IMR-90 (cell line): ENCODE measurements at regions not wholly inside any gene's neighbourhood (a gene's known extent, or its start where the extent isn't known, plus 50 kb on each side); places are given as distances from the start of the nearest gene placed in this dataset.

Source experiments
- ATAC-seq: fragments of 200-7000 bp; cut with Tn5 transposase; 2 replicates; pipeline ENCODE4 v1.9.1; 2020; ENCODE audit warnings: low read depth, mild to moderate bottlenecking, moderate library complexity
- BruUV-seq: library from RNA; stranded (reverse); fragments of 400-500 nt; replicated peaks from 2 replicates; lab custom pipeline; 2021; lab: Mats Ljungman, UMichigan
- CTCF ChIA-PET: fragments of 300-600 bp; formaldehyde crosslinking; extraction: SDS; loops from one replicate; lab custom pipeline; 2021; ENCODE audit warnings: antibody characterized with exemption; lab: Yijun Ruan, JAX
- POLR2A ChIA-PET: fragments of 300-600 bp; sonication (Branson Sonifier 250); formaldehyde crosslinking; loops from one replicate; lab custom pipeline; 2022; ENCODE audit warnings: antibody characterized with exemption; ENCODE audit not compliant: unreplicated experiment; lab: Charles Lee
- DNase-seq: peaks from one replicate; pipeline ENCODE4 v3.0.0; 2013
- H2AFZ ChIP-seq: replicated peaks from 2 replicates; pipeline ENCODE3; 2013; ENCODE audit warnings: low read length, mild to moderate bottlenecking; ENCODE audit not compliant: poor library complexity
- H2AK5ac ChIP-seq: 2 replicates; pipeline ENCODE4 v1.6.1; 2013; ENCODE audit warnings: low read depth, low read length, inconsistent platforms
- H2AK9ac ChIP-seq: replicated peaks from 2 replicates; pipeline ENCODE3; 2013; ENCODE audit warnings: mild to moderate bottlenecking, low read depth, low read length, moderate library complexity; ENCODE audit not compliant: poor library complexity
- H2BK120ac ChIP-seq: 2 replicates; pipeline ENCODE4 v1.6.1; 2013; ENCODE audit warnings: low read depth, low read length, inconsistent platforms
- H2BK15ac ChIP-seq: 3 replicates; pipeline ENCODE4 v1.6.1; 2013; ENCODE audit warnings: low read depth, low read length, inconsistent platforms
- H2BK20ac ChIP-seq: 2 replicates; pipeline ENCODE4 v1.6.1; 2013; ENCODE audit warnings: low read depth, mild to moderate bottlenecking, inconsistent platforms, low read length, moderate library complexity
- H2BK5ac ChIP-seq: 2 replicates; pipeline ENCODE4 v1.6.1; 2013; ENCODE audit warnings: mild to moderate bottlenecking, low read depth, low read length, inconsistent platforms; ENCODE audit not compliant: poor library complexity, severe bottlenecking
- H3K14ac ChIP-seq: replicated peaks from 2 replicates; pipeline ENCODE4 v1.6.1; 2013; ENCODE audit warnings: low read depth, low read length, inconsistent platforms
- H3K18ac ChIP-seq: 2 replicates; pipeline ENCODE4 v1.6.1; 2013; ENCODE audit warnings: low read depth, low read length, control low read depth
- H3K23ac ChIP-seq: 2 replicates; pipeline ENCODE4 v1.6.1; 2013; ENCODE audit warnings: low read depth, low read length, inconsistent platforms
- H3K27ac ChIP-seq: 2 replicates; pipeline ENCODE4 v1.5.1; 2013; ENCODE audit warnings: mild to moderate bottlenecking, control low read depth, low read length; ENCODE audit not compliant: insufficient read depth
- H3K27me3 ChIP-seq: 2 replicates; pipeline ENCODE4 v1.6.1; 2013; ENCODE audit warnings: low read length; ENCODE audit not compliant: control insufficient read depth, insufficient read depth
- H3K36me3 ChIP-seq: 2 replicates; pipeline ENCODE4 v1.6.1; 2013; ENCODE audit warnings: low read length, mixed read lengths; ENCODE audit not compliant: control insufficient read depth, insufficient read depth
- H3K4ac ChIP-seq: 2 replicates; pipeline ENCODE4 v1.6.1; 2013; ENCODE audit warnings: low read depth, low read length, inconsistent platforms
- H3K4me1 ChIP-seq: 2 replicates; pipeline ENCODE4 v1.6.1; 2013; ENCODE audit warnings: low read length, mixed read lengths; ENCODE audit not compliant: control insufficient read depth, insufficient read depth
- H3K4me2 ChIP-seq: 2 replicates; pipeline ENCODE4 v1.6.1; 2013; ENCODE audit warnings: low read depth, mild to moderate bottlenecking, control low read depth, low read length, moderate library complexity
- H3K4me3 ChIP-seq: 2 replicates; pipeline ENCODE4 v1.5.1; 2013; ENCODE audit warnings: low read depth, mild to moderate bottlenecking, control low read depth, low read length, moderate library complexity; ENCODE audit not compliant: insufficient read depth
- H3K56ac ChIP-seq: 2 replicates; pipeline ENCODE4 v1.6.1; 2013; ENCODE audit warnings: low read length, inconsistent platforms; ENCODE audit not compliant: insufficient read depth; ENCODE audit errors: extremely low read depth
- H3K79me1 ChIP-seq, 2 experiments: 2 replicates each; pipeline ENCODE4 v1.6.1; 2013; ENCODE audit warnings: low read length in 2 of 2, inconsistent platforms in 1 of 2, low read depth in 1 of 2
- H3K9ac ChIP-seq: 2 replicates; pipeline ENCODE4 v1.6.1; 2013; ENCODE audit warnings: low read depth, low read length, control low read depth
- H3K9me1 ChIP-seq: 2 replicates; pipeline ENCODE4 v1.6.1; 2013; ENCODE audit warnings: low read length, inconsistent platforms; ENCODE audit not compliant: insufficient read depth
- H3K9me3 ChIP-seq: 2 replicates; pipeline ENCODE4 v1.6.1; 2013; ENCODE audit warnings: low read length; ENCODE audit not compliant: control insufficient read depth, insufficient read depth
- H4K20me1 ChIP-seq: 2 replicates; pipeline ENCODE4 v1.6.1; 2013; ENCODE audit warnings: low read length, inconsistent platforms; ENCODE audit not compliant: insufficient read depth
- H4K5ac ChIP-seq: 2 replicates; pipeline ENCODE4 v1.6.1; 2013; ENCODE audit warnings: mild to moderate bottlenecking, low read depth, low read length, control low read depth
- H4K8ac ChIP-seq, 2 experiments: 2 replicates each; pipeline ENCODE4 v1.6.1; 2013; ENCODE audit warnings: low read depth in 2 of 2, low read length in 2 of 2, control low read depth in 1 of 2, inconsistent platforms in 1 of 2
- H4K91ac ChIP-seq: 2 replicates; pipeline ENCODE4 v1.6.1; 2013; ENCODE audit warnings: low read depth, low read length, inconsistent platforms; ENCODE audit not compliant: insufficient read depth
- BHLHE40 ChIP-seq: fragments of 150-350 bp; IDR thresholded peaks from 2 replicates; pipeline ENCODE4 v1.6.1; 2016; ENCODE audit warnings: mild to moderate bottlenecking, low read depth, low read length
- CEBPB ChIP-seq: IDR thresholded peaks from 2 replicates; pipeline ENCODE4 v1.6.1; 2012; ENCODE audit warnings: low read depth, low read length, improper control_type of control experiment
- FOS ChIP-seq: fragments of 150-350 bp; IDR thresholded peaks from 2 replicates; pipeline ENCODE4 v1.6.1; 2016; ENCODE audit warnings: low read depth, low read length
- MAZ ChIP-seq: IDR thresholded peaks from 2 replicates; pipeline ENCODE4 v1.6.1; 2012; ENCODE audit warnings: low read depth, mild to moderate bottlenecking, low read length, improper control_type of control experiment, moderate library complexity, borderline replicate concordance
- NFE2L2 ChIP-seq: fragments of 150-350 bp; IDR thresholded peaks from 2 replicates; pipeline ENCODE4 v1.6.1; 2016; ENCODE audit warnings: low read depth, mild to moderate bottlenecking, low read length
- RFX5 ChIP-seq: IDR thresholded peaks from 2 replicates; pipeline ENCODE4 v1.8.0; 2012; ENCODE audit warnings: low read depth, mild to moderate bottlenecking, low read length, moderate library complexity
- whole genome bisulfite sequencing, 2 experiments: methylation state at CpG; one replicate each; pipeline versions ENCODE4 v1.1.5 to v1.1.7; 2013; ENCODE audit warnings: missing lambda C conversion rate in 2 of 2; ENCODE audit not compliant: insufficient read length in 1 of 2; ENCODE audit errors: extremely low coverage in 2 of 2; 5-methylcytosine and 5-hydroxymethylcytosine counted together
- dilution Hi-C: fragments of 300-500 bp; cut with HindIII; formaldehyde crosslinking; loops from one replicate; pipeline ENCODE4 v1.14.3; 2018; ENCODE audit warnings: low sequenced_read_pairs; ENCODE audit not compliant: unreplicated experiment
- in situ Hi-C: fragments of 300-500 bp; cut with MboI; formaldehyde crosslinking; loops from 3 replicates; pipeline ENCODE4 v1.14.3; 2019; ENCODE audit warnings: low sequenced_read_pairs, inconsistent platforms, mixed read lengths
- intact Hi-C: fragments of 100-400 bp; cut with micrococcal nuclease; formaldehyde crosslinking; loops from 2 replicates; pipeline ENCODE4 v1.10.0; 2022
- TF ChIP-seq, protein P1 (sequence below): fragments of 150-350 bp; IDR thresholded peaks from 2 replicates; pipeline ENCODE4 v1.6.1; 2017; ENCODE audit warnings: mild to moderate bottlenecking, antibody characterized with exemption, low read length, low read depth
- TF ChIP-seq, protein P2 (sequence below): fragments of 150-350 bp; IDR thresholded peaks from 2 replicates; pipeline ENCODE4 v1.6.1; 2016; ENCODE audit warnings: low read depth, mild to moderate bottlenecking, low read length, moderate library complexity, borderline replicate concordance

DNA sequence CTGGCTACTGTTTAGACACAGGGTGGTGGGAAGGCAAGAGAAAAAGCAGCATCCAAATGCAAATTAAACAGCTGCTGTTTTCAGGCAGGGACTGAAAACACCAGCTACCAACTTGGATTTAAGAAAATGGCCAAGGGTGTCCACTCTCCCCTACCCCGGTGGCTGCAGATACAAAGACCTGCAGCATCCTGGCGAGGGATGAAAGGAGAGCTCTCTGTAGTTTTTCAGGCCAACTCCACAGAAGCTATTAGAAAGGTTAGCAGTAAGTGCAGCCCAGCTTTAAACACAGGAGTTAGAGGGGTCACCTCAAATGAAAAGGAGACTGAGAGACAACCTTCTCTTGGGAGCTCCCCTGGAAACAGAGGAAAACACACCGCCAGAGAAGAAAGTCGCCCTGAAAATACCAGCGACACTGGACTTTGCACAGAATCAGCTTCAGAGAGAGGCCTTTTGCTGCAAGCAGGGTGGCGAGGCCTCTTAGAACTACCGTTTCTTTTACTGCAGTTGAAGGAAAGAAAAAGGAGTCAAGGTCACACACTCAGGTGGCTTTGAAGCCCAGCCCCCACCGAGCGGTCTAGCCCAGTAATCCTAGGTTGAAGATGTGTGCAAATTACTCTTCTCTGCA lies 74.4 kb upstream of the TIAM1 start:
- Histone ChIP-seq H2BK15ac (no peak overlapping the region), H4K5ac (no peak overlapping the region), H4K8ac (no peak overlapping the region), H3K56ac (no peak overlapping the region), H3K79me1 (no peaks in the 10 kb centered on the region), H3K9me3 (peaks cover 2% of the 10 kb centered on the region; the same call in 1 of the 2 replicates), H2BK120ac (no peak overlapping the region), H3K4ac (no peak overlapping the region), H3K9ac (no peak overlapping the region), H3K14ac (no peak overlapping the region), H3K4me3 (no peak overlapping the region), H3K27ac (no peak overlapping the region), H2AK9ac (no peak overlapping the region), H3K27me3 (no peaks in the 10 kb centered on the region), H3K36me3 (no peaks in the 10 kb centered on the region), H2BK5ac (no peak overlapping the region), H2AFZ (no peak overlapping the region), H2AK5ac (no peak overlapping the region), H4K20me1 (no peaks in the 10 kb centered on the region), H3K23ac (no peak overlapping the region), H3K18ac (no peak overlapping the region), H2BK20ac (no peak overlapping the region), H4K91ac (no peak overlapping the region), H3K4me1 (no peaks in the 10 kb centered on the region), H3K9me1 (no peaks in the 10 kb centered on the region), H3K4me2 (no peak overlapping the region)
- TF ChIP-seq, protein P1, sequence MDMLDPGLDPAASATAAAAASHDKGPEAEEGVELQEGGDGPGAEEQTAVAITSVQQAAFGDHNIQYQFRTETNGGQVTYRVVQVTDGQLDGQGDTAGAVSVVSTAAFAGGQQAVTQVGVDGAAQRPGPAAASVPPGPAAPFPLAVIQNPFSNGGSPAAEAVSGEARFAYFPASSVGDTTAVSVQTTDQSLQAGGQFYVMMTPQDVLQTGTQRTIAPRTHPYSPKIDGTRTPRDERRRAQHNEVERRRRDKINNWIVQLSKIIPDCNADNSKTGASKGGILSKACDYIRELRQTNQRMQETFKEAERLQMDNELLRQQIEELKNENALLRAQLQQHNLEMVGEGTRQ = no peak
- TF ChIP-seq, protein P2, sequence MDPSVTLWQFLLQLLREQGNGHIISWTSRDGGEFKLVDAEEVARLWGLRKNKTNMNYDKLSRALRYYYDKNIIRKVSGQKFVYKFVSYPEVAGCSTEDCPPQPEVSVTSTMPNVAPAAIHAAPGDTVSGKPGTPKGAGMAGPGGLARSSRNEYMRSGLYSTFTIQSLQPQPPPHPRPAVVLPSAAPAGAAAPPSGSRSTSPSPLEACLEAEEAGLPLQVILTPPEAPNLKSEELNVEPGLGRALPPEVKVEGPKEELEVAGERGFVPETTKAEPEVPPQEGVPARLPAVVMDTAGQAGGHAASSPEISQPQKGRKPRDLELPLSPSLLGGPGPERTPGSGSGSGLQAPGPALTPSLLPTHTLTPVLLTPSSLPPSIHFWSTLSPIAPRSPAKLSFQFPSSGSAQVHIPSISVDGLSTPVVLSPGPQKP = no peak
- TF ChIP-seq MAZ (no peak), FOS (no peak), BHLHE40 (no peak), RFX5 (no peak), CEBPB (no peak), NFE2L2 (no peak)
- DNase-seq (no peak), ATAC-seq (no peak)
- no TSS peak for BruUV-seq
- no CpG with 5 or more reads among the region's 9 CpGs for WGBS, 2 experiments
- ChIA-PET CTCF (no interaction called here), POLR2A (no interaction called here)
- intact Hi-C loops = no loop called here
- dilution Hi-C loops = no loop called here
- in situ Hi-C loops = no loop called here
